HG02885 (cell line): ENCODE measurements at regions not wholly inside any gene's neighbourhood (a gene's known extent, or its start where the extent isn't known, plus 50 kb on each side); places are given as distances from the start of the nearest gene placed in this dataset.
A peak's percentile ranks its signal among the peaks of the same experiment; 100 is the strongest.

Experiments used
- ATAC-seq: cut with Tn5 transposase; IDR thresholded peaks from one replicate; pipeline ENCODE4 v1.9.1; 2021; ENCODE audit warnings: mild to moderate bottlenecking; ENCODE audit not compliant: unreplicated experiment, poor library complexity

GRCh38 chr4:108567831-108568230 is 52.5 kb upstream of the RPL34 start:
- no peak for ATAC-seq

- no peak for ATAC-seq
Measured at GRCh38 chr4:108561116-108561515, 59.3 kb upstream of the RPL34 start.

GRCh38 chr4:108560616-108561015 is 59.8 kb upstream of the RPL34 start:
- ATAC-seq, result no peak

- ATAC-seq, result no peak
Measured at GRCh38 chr4:108559911-108560310, 60.5 kb upstream of the RPL34 start.

- no peak for ATAC-seq
Measured at GRCh38 chr4:108559068-108559793, 61.1 kb upstream of the RPL34 start.

GRCh38 chr4:108556588-108557200 is 63.7 kb upstream of the RPL34 start:
- ATAC-seq, result peak; percentile 72

GRCh38 chr4:108556166-108556565 is 64.2 kb upstream of the RPL34 start:
- no peak for ATAC-seq

GRCh38 chr4:108555701-108556100 is 64.7 kb upstream of the RPL34 start:
- no peak for ATAC-seq

- ATAC-seq, result no peak
Measured at GRCh38 chr4:108547682-108548081, 72.7 kb upstream of the RPL34 start.

GRCh38 chr4:108546728-108547127 is 73.6 kb upstream of the RPL34 start:
- ATAC-seq, result no peak

- no peak for ATAC-seq
Measured at GRCh38 chr4:108544481-108544880, 75.9 kb upstream of the RPL34 start.

- no peak for ATAC-seq
Measured at GRCh38 chr4:108543359-108543968, 76.9 kb upstream of the RPL34 start.

GRCh38 chr4:108540536-108540935 is 79.8 kb upstream of the RPL34 start:
- ATAC-seq, result no peak

GRCh38 chr4:108536577-108536976 is 83.8 kb upstream of the RPL34 start:
- ATAC-seq, result no peak

- no peak for ATAC-seq
Measured at GRCh38 chr4:108535757-108536156, 84.6 kb upstream of the RPL34 start.

- ATAC-seq, result no peak
Measured at GRCh38 chr4:108533876-108534275, 86.5 kb upstream of the RPL34 start.

- no peak for ATAC-seq
Measured at GRCh38 chr4:108533245-108533844, 87.0 kb upstream of the RPL34 start.

- ATAC-seq, result no peak
Measured at GRCh38 chr4:108532738-108533137, 87.6 kb upstream of the RPL34 start.

- no peak for ATAC-seq
Measured at GRCh38 chr4:108532187-108532586, 88.2 kb upstream of the RPL34 start.

- no peak for ATAC-seq
Measured at GRCh38 chr4:108531461-108531860, 88.9 kb upstream of the RPL34 start.
